Left ventricle myocardium inferior (tissue), 1 donor: ENCODE measurements at regions not wholly inside any gene's neighbourhood (a gene's known extent, or its start where the extent isn't known, plus 50 kb on each side); places are given as distances from the start of the nearest gene placed in this dataset.

ENCODE experiments used
- DNase-seq: peaks from one replicate; pipeline ENCODE4 v3.0.0-alpha.2; 2020
- H3K27ac ChIP-seq: fragments of 200-600 bp; replicated peaks from 2 replicates; pipeline ENCODE4 v1.8.0; 2021
- H3K27me3 ChIP-seq: fragments of 200-600 bp; 2 replicates; pipeline ENCODE4 v1.8.0; 2021; ENCODE audit warnings: low read depth
- H3K36me3 ChIP-seq: fragments of 200-600 bp; 2 replicates; pipeline ENCODE4 v1.8.0; 2021
- H3K4me1 ChIP-seq: fragments of 200-600 bp; 2 replicates; pipeline ENCODE4 v1.8.0; 2021
- H3K4me3 ChIP-seq: fragments of 200-600 bp; 2 replicates; pipeline ENCODE4 v1.8.0; 2021; ENCODE audit warnings: mild to moderate bottlenecking, moderate library complexity
- H3K9me3 ChIP-seq: fragments of 200-600 bp; replicated peaks from 2 replicates; pipeline ENCODE4 v1.8.0; 2021
- CTCF ChIP-seq: fragments of 200-600 bp; IDR thresholded peaks from 2 replicates; pipeline ENCODE4 v1.8.0; 2021; ENCODE audit warnings: antibody characterized with exemption, mild to moderate bottlenecking, borderline replicate concordance
- intact Hi-C: fragments of 100-400 bp; cut with micrococcal nuclease; formaldehyde crosslinking; loops from one replicate; pipeline ENCODE4 v1.11.0; 2022
- donor health status: DM: no; HTN: yes; CAD: no; lungs with severe emphysema.

- H3K36me3 ChIP-seq: no peaks in the 10 kb centered on the region
- intact Hi-C loops: no loop called here
- H3K27me3 ChIP-seq: no peaks in the 10 kb centered on the region
- peaks cover 4% of the 10 kb centered on the region for H3K9me3 ChIP-seq
- no peaks in the 10 kb centered on the region for H3K4me1 ChIP-seq
- TF ChIP-seq CTCF: no peak
- H3K4me3 ChIP-seq: no peak overlapping the region
- DNase-seq: no peak
- H3K27ac ChIP-seq: no peak overlapping the region
Observed at GRCh38 chr5:20610681-20611080, 622.7 kb upstream of the CDH18 start.

- Histone ChIP-seq H3K27me3 (no peaks in the 10 kb centered on the region), H3K9me3 (peaks cover 4% of the 10 kb centered on the region), H3K4me1 (no peaks in the 10 kb centered on the region), H3K27ac (no peak overlapping the region), H3K36me3 (no peaks in the 10 kb centered on the region), H3K4me3 (no peak overlapping the region)
- DNase-seq: no peak
- intact Hi-C loops: no loop called here
- TF ChIP-seq CTCF: no peak
Observed at GRCh38 chr5:20609126-20609525, 621.1 kb upstream of the CDH18 start.

GRCh38 chr5:20608567-20608966 lies 620.6 kb upstream of the CDH18 start:
- intact Hi-C loops: no loop called here
- no peaks in the 10 kb centered on the region for H3K27me3 ChIP-seq
- no peak for TF ChIP-seq CTCF
- H3K4me3 ChIP-seq: no peak overlapping the region
- no peaks in the 10 kb centered on the region for H3K4me1 ChIP-seq
- no peaks in the 10 kb centered on the region for H3K36me3 ChIP-seq
- H3K27ac ChIP-seq: no peak overlapping the region
- no peak for DNase-seq
- H3K9me3 ChIP-seq: peaks cover 4% of the 10 kb centered on the region

GRCh38 chr5:20605732-20606525 lies 617.9 kb upstream of the CDH18 start:
- no peaks in the 10 kb centered on the region for H3K27me3 ChIP-seq
- no peak overlapping the region for H3K4me3 ChIP-seq
- no peak for TF ChIP-seq CTCF
- H3K9me3 ChIP-seq: peaks cover 22% of the 10 kb centered on the region
- H3K36me3 ChIP-seq: no peaks in the 10 kb centered on the region
- intact Hi-C loops: no loop called here
- DNase-seq: no peak
- no peaks in the 10 kb centered on the region for H3K4me1 ChIP-seq
- peak overlapping the region; percentile 63 for H3K27ac ChIP-seq

GRCh38 chr5:20604992-20605391 lies 617.0 kb upstream of the CDH18 start:
- intact Hi-C loops: no loop called here

More at GRCh38 chr5:20604992-20605391, 617.0 kb upstream of the CDH18 start:
- peaks cover 22% of the 10 kb centered on the region for H3K9me3 ChIP-seq
- peak overlapping the region; percentile 63 for H3K27ac ChIP-seq
- DNase-seq: peak; percentile 26
- H3K27me3 ChIP-seq: no peaks in the 10 kb centered on the region
- H3K4me3 ChIP-seq: no peak overlapping the region
- no peaks in the 10 kb centered on the region for H3K4me1 ChIP-seq
- H3K36me3 ChIP-seq: no peaks in the 10 kb centered on the region
- TF ChIP-seq CTCF: no peak
